DND-41 (cell line): ENCODE measurements at regions not wholly inside any gene's neighbourhood (a gene's known extent, or its start where the extent isn't known, plus 50 kb on each side); places are given as distances from the start of the nearest gene placed in this dataset.

ENCODE experiments used
- EZH2 ChIP-seq: IDR thresholded peaks from 3 replicates; pipeline ENCODE4 v1.6.1; 2012; ENCODE audit warnings: borderline replicate concordance, low read depth, mild to moderate bottlenecking, moderate library complexity, low read length, inconsistent platforms; ENCODE audit not compliant: severe bottlenecking
- TF ChIP-seq, protein P1 (sequence below): IDR thresholded peaks from 2 replicates; pipeline ENCODE4 v1.5.1; 2012; ENCODE audit warnings: borderline replicate concordance, low read length, moderate library complexity, mild to moderate bottlenecking; ENCODE audit not compliant: poor library complexity, severe bottlenecking; ENCODE audit errors: extremely low read depth

DNA sequence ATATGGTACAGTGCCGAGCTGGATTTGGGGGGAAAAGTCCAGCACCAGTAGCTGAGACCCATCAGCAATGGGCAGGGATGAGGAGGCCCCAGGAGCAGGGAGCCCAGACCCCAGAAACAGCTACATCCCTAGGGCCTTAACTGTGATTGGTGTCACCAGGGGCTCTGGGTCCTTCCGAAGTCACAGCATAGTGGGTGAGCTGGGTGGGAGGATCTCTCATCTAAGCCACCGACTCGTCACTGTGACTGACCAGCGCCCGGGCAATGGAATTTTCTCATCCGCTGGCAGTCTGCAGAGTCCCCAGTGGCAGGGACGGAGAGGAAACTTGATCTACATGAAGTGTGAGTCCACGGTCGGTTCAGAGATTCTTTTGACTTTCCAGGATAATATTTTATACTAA is 186.5 kb downstream of the SH3BP4 start:
- no peak for TF ChIP-seq EZH2
- TF ChIP-seq, protein P1, sequence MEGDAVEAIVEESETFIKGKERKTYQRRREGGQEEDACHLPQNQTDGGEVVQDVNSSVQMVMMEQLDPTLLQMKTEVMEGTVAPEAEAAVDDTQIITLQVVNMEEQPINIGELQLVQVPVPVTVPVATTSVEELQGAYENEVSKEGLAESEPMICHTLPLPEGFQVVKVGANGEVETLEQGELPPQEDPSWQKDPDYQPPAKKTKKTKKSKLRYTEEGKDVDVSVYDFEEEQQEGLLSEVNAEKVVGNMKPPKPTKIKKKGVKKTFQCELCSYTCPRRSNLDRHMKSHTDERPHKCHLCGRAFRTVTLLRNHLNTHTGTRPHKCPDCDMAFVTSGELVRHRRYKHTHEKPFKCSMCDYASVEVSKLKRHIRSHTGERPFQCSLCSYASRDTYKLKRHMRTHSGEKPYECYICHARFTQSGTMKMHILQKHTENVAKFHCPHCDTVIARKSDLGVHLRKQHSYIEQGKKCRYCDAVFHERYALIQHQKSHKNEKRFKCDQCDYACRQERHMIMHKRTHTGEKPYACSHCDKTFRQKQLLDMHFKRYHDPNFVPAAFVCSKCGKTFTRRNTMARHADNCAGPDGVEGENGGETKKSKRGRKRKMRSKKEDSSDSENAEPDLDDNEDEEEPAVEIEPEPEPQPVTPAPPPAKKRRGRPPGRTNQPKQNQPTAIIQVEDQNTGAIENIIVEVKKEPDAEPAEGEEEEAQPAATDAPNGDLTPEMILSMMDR, result no peak
